ENCODE measurements at regions not wholly inside any gene's neighbourhood (a gene's known extent, or its start where the extent isn't known, plus 50 kb on each side); places are given as distances from the start of the nearest gene placed in this dataset.

GRCh38 chr17:71180801-71181385 is 939.9 kb upstream of the SOX9 start:
- TF ChIP-seq EZH2 (IDR thresholded peaks at IDR 0.05; ENCODE audit: low read depth): no peak
- no peak for TF ChIP-seq CTCF (conservative IDR thresholded peaks at IDR 0.05)

Data from PC-9 (cell line).